DMS79 (cell line): ENCODE measurements at regions not wholly inside any gene's neighbourhood (a gene's known extent, or its start where the extent isn't known, plus 50 kb on each side); places are given as distances from the start of the nearest gene placed in this dataset.

Source experiments
- DNase-seq: peaks from one replicate; lab custom pipeline; 2025; lab: John Stamatoyannopoulos, UW

- no peak for DNase-seq
Measured at GRCh38 chr1:239826736-239827135, 264.9 kb upstream of the FMN2 start.

GRCh38 chr1:239829535-239829934 is 262.1 kb upstream of the FMN2 start:
- DNase-seq, result no peak

- no peak for DNase-seq
Measured at GRCh38 chr1:239831577-239832355, 259.9 kb upstream of the FMN2 start.

- no peak for DNase-seq
Measured at GRCh38 chr1:239833723-239834122, 258.0 kb upstream of the FMN2 start.

- DNase-seq, result no peak
Measured at GRCh38 chr1:239835946-239836440, 255.7 kb upstream of the FMN2 start.

GRCh38 chr1:239840336-239840735 is 251.3 kb upstream of the FMN2 start:
- DNase-seq, result no peak

GRCh38 chr1:239840790-239841189 is 250.9 kb upstream of the FMN2 start:
- DNase-seq, result no peak

- DNase-seq, result no peak
Measured at GRCh38 chr1:239841631-239842030, 250.1 kb upstream of the FMN2 start.

- no peak for DNase-seq
Measured at GRCh38 chr1:239843541-239843940, 248.1 kb upstream of the FMN2 start.

GRCh38 chr1:239844833-239845232 is 246.8 kb upstream of the FMN2 start:
- DNase-seq, result no peak

GRCh38 chr1:239854922-239855321 is 236.8 kb upstream of the FMN2 start:
- DNase-seq, result no peak

- no peak for DNase-seq
Measured at GRCh38 chr1:239856067-239856466, 235.6 kb upstream of the FMN2 start.

- no peak for DNase-seq
Measured at GRCh38 chr1:239856924-239857323, 234.8 kb upstream of the FMN2 start.

GRCh38 chr1:239858057-239858456 is 233.6 kb upstream of the FMN2 start:
- no peak for DNase-seq

- no peak for DNase-seq
Measured at GRCh38 chr1:239858529-239858928, 233.2 kb upstream of the FMN2 start.

GRCh38 chr1:239861985-239862384 is 229.7 kb upstream of the FMN2 start:
- DNase-seq, result no peak

- no peak for DNase-seq
Measured at GRCh38 chr1:239868058-239868832, 223.4 kb upstream of the FMN2 start.

GRCh38 chr1:239870194-239870593 is 221.5 kb upstream of the FMN2 start:
- no peak for DNase-seq

GRCh38 chr1:239872626-239873025 is 219.1 kb upstream of the FMN2 start:
- DNase-seq, result no peak

GRCh38 chr1:239874831-239875230 is 216.9 kb upstream of the FMN2 start:
- DNase-seq, result no peak

GRCh38 chr1:239879321-239880170 is 212.1 kb upstream of the FMN2 start:
- DNase-seq, result no peak

GRCh38 chr1:239882967-239883366 is 208.7 kb upstream of the FMN2 start:
- DNase-seq, result no peak
